Limb (tissue), 2 donors: ENCODE measurements at regions not wholly inside any gene's neighbourhood (a gene's known extent, or its start where the extent isn't known, plus 50 kb on each side); places are given as distances from the start of the nearest gene placed in this dataset.
"Not testable (repeated sequence)": the region's sequence is repeated elsewhere in the genome, so short reads cannot be mapped to it uniquely, and the experiment has no call there.

Experiments used
- DNase-seq, 2 donors: peaks; one replicate each; pipeline ENCODE4 v3.0.0-alpha.2; 2016; ENCODE audit errors: extremely low spot score in 2 of 2

DNA sequence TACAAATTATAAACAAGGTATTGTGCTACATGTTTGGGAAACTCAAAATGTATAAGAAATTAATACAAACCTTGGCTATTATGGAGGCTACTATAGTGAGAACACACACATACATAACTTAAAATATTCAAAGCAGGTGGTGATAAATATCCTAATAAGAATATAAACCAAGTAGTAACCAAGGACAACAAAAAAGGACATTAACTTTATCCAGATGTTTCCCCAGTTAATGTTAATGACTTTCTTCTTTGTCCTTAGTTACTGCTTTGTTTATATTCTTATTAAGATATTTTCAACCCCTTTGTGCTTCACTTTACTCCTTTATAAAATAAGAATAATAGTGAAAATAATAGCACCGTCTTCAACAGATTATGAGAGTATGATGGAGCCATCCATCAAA lies 241.6 kb downstream of the CALCRL start:
- peak in 1 of 2 donors; percentile 8 for DNase-seq

DNA sequence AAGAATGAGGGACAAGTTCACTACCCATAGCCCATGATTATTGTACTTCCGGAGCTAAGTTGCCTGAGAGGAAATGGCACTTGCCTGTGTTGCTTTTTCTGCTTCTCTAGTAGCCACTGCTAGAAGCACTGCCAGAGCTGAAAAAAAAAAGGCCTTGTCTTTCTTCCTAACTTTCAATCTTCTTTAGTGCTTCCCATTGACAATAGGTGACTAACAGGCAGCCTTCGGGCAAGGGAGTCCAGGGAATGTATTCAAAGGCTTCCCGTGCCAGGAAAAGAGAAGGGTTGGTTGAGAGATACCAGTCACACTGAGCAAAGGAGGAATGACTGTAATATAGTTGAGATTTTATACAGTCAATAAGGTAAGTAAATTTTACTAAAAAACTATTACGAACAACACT lies 242.0 kb downstream of the CALCRL start:
- DNase-seq = no peak

DNA sequence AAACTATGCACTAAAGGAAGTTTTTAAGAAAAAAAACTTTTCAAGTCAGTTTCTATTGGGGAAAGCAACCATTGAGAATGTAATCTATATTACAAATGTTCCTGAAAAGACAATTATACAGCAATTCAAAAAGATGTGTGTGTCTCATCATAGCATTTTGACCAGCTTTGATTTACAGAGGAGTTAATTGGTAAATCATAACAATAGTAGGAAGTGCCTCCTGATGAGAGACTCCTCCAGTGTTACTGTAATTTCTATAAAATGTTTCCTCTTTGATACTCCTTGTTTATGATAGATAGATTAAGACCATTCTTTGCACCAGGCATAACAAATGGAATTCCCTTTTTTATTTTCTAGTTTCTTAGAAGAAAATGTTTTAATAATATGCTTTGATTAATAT lies 249.9 kb downstream of the CALCRL start:
- no peak for DNase-seq

DNA sequence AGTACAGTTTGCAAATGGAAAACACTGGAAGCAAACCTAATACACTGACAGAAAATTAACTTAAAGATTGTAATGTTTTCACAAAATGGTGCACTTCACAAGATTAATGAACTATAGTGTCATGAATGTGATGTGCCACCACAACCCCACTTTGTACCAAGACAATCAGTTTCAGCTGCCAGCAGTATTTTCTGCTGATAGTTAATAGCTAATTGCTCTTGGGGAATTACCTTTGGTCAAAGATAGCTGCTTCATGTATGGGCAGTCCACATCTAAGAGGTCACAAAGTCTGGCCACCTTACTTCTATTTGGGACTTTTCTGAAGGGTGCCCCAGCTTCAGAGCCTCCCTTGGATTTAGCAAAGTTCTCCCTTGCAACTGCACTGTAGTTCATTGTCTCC lies 254.0 kb downstream of the CALCRL start:
- no peak for DNase-seq

DNA sequence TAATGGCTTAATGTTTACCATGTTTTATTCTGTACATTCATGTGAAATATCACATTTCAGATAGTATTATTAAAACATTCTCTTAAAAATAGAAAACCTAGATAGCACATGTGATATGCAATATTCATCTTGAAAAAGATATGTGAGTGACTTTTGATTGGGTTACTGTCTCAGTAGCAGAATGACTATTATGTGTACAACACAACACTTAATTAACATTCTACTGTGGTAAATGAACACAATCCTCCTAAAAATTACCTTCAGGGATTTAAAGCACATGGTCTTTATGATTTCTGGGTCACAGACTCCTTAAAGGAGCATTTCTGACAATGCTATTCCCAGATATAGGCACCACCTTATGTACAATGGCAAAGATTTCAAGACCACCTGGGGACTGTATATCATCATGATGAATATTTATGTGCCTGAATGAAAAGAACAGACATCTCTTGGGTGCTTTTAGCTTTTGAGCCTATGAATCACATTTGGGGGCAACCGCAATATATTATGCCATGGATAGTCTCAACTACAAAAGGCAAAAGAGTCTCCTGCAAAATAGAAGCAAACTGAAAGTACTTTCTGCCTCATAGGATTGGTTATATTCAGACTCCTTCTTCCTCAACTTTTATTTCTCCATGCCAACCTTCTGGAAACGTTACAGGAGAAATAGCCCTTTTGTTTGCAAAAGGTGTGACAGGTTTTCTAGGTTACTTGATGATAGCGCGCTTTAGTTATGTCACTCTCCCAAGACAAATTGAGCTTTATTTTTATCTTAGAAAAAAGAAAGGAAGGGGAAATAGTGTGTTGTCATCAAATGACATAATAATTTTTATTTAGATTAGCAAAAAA lies 259.0 kb downstream of the CALCRL start:
- DNase-seq = no peak

DNA sequence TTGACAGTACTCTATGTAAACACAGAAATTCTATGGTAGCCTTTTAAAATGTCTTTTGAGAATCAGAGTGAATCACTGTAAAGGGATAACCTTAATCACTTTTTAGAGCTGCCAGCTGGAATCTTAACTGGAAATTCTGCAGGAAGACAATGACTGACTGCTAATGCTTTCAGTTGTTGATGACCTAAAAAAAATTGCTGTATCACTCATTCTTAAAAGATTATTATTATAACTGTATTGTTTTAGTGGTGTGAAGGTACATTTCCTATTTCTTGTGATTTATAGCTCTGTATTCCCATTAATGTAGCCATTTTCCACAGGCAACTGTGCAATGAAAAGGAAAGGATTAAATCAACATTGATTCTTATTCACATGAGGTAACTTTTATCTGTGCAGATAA lies 260.5 kb downstream of the CALCRL start:
- DNase-seq = no peak

DNA sequence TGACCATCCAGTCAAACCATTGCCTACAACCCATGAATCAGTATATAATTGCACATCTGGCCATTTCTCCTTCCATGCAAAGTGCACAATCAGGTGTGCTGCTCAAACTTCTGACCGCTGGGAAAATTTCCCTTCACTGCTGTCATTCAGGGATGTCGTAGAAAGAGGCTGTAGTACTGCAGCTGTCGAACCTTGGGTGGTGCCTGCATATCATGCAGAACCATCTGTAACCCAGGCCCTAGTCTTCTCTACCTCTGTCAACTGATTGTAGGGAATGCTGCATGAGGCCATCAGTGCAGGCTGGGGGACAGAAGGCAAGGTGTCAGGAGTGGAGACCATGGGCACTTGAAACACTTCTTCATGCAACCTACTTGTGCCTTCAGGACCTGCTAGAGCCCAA lies 267.5 kb downstream of the CALCRL start:
- DNase-seq = no peak

DNA sequence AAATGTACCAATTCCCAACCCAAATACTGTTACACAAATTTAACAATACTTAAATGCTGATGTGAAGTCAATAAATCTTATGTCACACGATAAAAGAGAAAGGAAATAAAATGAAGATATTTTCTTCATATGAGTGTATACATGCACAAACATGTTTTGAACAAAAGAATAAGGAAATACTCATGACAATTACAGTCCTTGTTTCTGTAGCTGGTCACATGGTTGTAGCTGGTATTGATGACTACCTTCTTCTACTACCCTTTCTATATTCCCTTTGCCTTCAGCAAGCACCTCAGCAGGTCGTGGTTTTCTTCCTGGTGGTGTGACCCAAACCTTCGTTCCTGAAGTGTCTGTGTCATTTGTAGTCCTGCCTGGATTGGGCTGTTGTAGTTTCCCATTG lies 269.2 kb downstream of the CALCRL start:
- not testable (repeated sequence) for DNase-seq

DNA sequence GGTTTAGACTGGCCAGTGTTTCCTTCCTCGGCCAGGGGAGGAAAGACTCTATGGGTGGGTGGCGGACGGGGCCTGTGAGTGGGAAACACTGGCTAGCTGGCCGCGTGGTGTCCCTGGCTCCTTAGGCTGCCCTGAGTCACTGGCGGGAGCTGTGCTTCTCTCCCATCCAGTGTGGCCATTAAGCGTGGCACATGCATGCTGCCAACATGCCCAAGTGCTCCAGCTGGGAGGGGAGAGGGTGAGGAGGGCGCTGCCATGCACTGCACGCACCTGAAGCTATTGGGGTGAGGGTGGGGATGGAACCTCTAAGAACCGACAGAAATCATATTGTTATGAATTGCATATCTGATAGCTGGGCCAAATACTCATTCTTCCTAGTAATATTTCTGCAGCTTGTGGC lies 270.8 kb downstream of the CALCRL start:
- no peak for DNase-seq

DNA sequence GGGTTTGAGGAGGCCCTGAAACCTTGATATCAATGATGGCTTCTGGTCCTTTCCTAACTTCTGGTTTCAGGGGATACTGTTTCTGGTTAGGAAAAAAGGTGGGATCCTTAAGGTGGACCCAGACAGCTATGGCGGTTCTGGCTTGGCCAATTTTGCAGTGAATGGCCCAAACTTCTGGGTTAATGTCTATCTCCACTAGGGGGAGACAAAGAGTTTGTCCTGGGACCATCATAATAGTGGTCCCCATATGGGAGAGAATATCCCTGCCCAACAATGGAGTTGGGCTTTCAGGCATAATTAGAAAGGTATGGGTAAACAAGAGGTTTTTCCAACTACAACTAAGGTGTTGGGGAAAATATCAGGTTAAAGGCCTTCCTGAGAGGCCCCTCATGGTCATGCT lies 273.5 kb downstream of the CALCRL start:
- no peak for DNase-seq

DNA sequence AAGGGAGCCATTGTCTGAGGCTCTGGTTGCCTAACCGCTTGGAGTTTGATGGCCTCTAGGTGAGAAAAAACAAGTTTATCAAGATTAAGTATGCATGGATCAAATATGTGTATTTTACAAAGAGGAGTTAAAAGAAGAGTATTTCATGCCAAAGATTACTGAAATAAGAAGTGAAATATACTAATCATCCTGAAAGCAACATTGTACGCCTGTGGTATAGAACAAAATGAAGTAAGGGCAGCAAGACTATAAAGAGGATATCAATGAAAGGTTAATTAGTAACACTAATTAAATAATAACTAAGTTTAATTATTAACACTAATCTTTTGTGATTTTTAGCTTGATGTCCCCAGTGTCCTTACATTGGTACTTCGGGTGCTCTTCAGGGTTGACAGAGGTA lies 276.7 kb downstream of the CALCRL start:
- no peak for DNase-seq

DNA sequence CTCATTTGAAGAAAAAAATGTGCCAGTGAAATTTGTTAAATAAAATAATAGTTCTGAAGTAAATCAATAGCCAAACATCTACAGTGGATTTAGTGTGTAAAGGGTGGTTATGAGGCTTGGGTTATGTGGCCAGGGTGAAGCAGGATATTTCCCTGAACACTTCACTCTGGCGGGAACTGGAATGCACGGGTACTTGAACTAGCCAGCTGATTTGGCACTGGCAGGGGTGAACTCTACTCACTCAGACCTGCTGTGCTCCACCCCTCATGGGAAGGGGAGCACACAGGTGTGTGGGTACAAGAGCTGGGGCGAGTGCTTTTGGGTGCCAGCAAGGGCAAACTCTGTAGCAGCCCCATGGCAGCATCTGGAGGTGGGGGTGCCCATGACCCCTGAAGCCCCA lies 278.2 kb downstream of the CALCRL start:
- no peak for DNase-seq

DNA sequence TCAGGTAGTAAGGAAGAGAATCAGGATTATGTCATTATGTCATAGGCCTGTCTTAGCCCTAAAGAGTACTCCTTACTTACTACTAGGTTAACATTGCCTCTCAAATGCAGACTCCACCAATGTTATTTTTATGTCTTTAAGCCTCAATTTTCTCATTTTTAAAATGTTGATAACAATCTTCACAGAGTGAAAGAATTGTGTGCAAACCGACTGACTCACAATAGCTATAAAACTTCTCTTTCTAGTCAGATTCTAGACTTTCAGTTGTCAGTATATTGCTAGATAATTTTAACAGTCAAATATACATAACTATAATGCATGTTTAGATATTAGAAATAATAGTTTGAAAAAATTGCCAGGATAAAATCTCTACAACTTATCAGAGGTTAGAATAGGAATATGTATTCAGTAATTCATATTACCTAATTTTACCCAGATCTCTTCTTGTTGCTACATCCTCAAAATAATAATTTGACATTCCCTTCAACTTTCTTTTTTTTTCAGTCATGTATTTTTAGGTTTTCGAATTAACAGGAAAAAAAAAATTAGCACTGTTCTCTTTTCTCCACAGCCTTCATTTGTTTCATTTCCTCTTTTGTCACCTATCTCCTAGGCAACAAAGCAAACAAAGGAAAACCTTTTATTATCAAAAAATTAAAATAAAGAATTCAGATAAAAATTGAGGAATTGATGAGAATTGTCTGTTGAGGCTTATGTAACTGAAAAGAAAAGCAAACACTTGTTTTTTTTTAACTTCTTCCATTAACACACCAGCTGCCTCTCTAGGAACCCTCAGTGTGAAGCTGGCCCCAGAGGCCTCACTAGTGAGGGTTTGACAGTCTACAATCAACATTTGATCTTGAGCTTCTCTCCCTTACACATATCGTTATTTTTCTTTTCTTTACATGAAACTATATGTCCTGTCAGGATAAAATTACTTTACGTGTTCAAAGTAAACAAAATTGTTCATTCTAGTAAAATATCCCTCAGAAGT lies 279.0 kb downstream of the CALCRL start:
- no peak for DNase-seq

DNA sequence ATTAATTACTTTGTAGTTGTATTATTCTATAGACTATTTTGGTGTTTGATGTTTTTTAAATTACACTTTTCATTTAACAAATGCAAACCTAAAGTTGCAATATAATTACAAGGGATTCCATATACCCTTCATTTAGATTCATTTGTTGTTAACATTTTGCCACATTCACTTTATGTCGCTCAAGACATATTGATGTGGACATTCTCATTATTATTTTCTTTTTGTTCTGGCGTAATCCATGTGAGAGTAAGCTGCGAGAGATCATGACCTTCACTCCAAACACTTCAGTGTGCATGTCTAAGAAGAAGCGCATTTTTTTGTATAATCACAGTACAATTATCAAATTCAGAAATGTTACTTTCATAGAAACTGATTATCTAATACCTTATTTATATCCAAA lies 280.6 kb downstream of the CALCRL start:
- no peak for DNase-seq

DNA sequence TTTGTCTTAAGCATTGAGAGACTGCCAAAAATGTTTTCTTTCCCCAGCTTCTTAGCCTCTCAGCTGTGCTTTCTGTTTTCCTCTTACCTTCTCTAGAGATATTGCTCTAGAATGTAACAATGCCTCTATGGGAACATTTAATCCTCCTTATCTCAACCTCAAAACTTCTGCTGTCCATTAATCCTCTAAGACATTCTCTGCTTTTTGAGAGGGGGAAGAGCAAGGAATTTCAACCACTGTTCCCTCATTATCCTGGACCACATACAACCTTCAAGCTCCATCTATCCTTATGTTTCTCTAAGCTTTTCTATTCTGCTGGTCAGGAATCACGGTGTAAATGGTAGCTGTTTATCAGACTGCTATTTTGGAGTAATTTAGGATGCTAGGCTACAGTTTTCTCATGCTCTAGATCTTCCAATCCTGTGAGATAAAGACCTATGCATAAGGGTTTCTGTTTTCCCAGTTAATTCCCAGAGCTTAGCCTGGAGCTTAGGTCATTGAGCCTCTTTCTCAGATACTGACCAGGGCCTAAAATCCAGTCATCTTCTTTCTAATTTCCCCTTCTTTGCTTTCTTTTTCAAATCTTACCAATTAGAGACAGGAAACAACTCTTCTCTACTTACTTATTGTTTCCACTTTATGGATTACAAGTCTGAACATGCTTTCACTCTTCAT lies 282.0 kb downstream of the CALCRL start:
- no peak for DNase-seq

DNA sequence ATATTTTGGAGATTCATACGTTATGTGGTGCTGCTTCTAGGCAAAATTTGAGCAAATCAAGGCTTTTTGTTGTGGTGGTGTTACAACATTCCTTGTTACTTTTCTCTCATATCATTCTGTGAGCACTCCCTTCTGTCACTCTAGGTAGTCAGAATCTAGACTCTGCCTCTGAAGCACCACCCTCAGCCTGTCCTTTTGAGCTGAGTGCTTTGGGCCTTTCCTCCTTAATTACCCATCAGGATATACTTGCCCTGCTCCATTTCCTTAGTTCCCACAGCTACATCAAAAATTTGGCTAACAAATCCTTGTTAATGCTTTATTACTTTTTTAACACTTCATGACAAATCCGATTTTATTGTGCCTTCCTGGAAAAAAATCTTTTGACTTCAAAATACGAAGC lies 289.6 kb downstream of the CALCRL start:
- DNase-seq = no peak

DNA sequence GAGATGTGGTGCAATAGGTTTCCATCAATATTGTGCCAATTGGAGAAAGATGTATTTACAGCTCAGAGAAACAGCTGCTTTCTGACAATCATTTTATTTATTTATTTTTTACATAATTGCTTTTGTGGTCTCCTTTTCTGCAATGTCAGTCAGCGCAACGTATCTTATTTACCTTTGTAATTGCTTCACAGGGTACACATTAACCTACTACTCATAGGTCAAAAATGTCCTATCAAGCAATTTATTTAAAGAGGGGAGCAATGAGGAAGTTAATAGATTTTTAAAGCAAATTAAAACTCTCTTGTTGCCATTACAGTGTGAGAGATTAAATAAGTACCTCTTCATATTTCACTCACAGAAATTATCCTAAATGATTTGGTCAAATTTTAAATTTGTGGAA lies 291.0 kb downstream of the CALCRL start:
- no peak for DNase-seq

DNA sequence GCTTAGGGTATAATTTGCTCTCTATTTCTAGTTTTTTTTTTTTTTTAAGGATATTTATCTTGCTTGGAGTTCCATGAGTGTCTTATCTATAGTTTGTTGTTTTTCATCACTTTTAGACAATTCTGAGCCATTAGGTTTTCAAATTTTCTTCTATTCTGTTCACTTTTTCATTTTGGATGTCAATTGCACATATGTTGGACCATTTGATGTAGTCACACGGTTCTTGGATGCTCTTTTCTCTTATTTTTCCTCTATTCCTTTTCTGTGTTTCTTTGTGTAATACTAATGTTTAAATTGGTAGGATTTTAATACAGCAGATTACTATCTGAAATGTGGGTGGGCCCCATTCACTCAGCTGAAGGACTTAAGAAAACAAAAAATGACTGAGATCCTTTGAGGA lies 292.6 kb downstream of the CALCRL start:
- DNase-seq = no peak

DNA sequence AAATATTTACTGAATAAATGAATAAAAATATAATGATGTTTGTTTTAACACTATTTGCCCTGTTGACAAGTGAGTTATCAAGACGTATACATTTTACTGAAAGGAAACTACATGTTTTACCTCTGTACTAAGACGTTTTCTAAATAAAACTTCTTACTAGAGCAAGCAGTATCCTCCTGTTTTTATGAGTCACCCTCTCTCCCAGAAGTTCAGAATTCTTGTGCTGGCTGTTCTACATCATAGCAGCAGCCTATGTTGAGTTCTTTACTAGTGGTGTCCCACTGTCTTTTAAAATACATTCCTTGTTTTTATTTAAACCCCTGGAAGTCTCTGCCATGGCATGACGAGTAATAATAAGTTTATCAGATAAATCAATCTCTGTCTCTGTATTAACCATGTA lies 297.4 kb downstream of the CALCRL start:
- no peak for DNase-seq

DNA sequence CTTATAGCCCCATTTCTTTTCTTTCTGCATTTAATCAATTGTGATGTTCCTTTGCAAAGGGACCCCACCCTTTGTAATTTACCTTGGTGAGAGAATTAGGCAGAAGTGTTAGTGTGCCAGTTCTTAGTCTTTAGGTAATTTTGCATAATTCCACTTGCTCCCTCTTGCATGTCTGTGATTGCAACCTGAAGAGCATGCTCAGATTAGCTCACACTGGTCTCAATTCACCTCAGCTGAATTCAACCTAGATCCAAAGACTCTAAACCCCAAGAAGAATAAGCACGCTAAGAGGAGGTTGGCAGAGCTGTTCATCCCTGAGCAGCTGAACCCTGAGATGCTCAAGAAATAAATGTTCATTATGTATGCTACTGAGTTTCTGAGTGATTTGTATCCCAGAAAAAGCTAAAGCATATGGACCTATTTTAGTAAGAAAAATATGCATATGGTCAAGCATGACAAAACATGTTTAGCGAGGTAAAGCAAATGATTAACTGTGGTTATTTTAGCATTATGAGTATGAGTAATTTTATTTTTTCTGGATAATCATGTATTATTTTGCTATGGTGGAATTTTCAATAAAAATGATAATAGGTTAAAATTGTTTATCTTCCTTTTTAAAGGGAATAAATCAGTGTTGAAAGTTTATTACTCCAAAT lies 299.2 kb upstream of the ZSWIM2 start:
- no peak for DNase-seq

DNA sequence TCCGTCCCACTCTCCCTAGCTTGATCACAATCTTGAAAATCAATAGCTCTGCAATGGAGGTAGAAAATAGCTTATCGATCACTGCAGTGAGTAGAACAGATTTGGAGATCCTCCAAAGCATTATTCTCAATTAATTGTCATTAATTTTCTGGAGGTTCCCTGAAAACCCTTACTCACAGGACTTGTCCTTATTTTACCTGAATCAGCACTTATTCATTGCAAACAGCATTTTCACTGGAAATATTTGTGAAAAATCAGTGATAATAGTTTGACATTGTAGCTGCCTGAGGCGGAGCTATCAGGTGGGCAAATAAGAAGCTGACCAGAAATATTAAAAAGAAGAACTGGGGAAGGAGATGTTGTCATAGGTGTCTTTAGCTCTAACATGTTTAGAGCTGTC lies 294.6 kb upstream of the ZSWIM2 start:
- DNase-seq = no peak
